ELR (cell line): ENCODE measurements at regions not wholly inside any gene's neighbourhood (a gene's known extent, or its start where the extent isn't known, plus 50 kb on each side); places are given as distances from the start of the nearest gene placed in this dataset.

Experiments used
- DNase-seq: peaks from one replicate; pipeline ENCODE4 v3.0.0-alpha.2; 2015; ENCODE audit warnings: low read depth

DNA sequence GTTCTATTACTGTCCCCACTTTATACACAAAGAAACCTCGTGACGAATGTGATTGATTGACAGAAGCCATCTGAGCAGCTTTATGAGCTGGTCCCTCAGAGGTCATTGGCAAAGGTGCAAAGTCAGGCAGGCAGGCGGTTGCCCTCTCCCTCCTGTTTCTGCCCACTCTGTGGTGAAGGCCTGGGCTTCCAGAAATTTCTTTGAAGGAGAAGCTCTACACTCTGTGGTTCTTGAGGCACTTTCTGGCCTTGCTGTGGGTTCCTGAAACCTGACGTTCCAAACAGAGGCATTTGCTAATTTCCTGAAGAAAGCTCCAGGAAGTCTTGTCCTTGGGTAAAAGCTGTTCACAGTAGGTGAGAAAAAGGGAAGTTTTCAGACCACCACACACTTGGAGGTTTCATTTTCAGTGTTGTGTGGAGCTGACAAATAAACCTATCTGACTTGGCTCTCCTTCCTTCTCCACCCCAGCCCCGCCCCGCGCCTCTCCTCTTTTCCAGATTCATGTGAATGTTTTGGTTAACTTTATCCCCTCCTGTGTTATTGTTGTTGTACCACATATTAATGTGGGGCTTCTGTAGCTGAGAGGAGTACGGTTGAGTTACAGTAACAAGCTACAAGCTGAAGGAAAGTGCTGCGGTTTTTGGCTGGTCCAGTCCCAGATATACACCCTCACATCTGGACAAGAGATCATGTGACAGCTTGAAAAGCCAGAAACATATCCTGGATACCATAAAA is 274.1 kb downstream of the CLIC5 start:
- DNase-seq: no peak

DNA sequence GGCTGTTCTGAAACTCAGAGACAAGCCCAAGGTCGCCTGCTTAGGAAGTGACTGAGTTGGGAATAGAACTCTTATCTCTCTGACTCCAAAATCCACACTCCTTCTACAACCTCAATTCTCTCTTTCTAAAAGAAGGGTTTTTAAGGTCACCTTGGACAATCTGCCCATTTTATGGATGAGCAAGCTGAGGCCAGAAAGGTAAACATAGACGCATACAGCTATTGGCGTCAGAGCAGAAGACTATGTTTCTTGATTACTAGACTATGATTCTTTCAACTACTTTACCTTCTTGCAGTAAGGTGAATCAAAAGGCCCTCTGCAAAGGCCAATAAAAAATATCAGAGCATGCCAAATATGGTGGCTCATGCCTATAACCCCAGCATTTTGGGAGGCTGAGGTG is 276.6 kb downstream of the CLIC5 start:
- DNase-seq: no peak

DNA sequence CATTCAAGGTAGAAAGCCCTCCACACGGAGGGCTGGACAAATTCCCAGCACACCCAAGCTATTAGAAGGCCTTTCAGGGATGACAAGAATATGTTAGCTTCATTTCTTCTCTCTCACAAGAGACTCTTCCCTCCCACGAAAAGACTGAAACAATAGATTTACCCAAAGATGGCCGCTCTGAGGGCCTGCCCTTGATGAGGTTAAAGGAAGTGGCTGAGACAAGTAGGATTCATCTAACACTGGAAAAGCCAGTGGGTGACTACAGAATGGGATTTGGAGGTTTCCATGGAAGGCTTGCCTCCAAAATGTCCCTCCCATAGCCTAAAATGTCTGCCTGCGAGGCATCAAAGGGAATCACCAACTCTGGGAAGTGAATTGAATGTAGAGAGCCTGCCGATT is 277.6 kb downstream of the CLIC5 start:
- no peak for DNase-seq

DNA sequence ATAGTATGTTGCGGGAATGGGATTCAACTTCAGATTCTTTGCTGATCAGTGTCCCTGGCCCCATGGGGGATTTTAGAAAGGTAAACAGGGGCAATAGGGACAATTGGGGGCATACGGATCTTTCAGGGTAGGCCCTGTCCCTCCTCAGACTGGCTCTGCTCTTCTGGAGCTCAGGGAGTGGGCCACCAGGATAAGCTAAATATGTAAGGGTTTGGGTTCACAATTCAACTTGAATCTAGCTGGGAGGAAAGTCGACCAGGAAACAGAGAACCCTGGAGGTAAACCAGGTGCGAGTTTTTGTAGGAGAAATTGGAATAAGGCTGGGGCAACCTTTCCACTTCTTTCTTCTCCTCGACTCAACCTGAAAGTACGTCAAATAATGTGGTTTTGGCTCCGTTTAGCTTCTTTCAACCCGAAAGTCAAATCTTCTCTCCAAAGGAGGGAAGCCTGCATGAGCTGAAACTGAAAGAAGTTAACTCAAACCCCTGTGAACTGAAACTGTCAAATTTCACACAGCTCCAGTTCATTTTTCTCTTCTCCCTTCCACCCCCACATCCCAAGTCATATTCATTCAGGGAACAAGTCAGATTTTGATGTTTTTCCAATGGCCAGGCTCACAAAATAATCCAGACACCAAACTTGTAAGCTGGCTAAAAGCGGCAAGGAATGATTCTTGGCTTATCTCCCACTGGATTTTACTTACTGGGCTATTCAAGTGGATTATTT is 278.2 kb downstream of the CLIC5 start:
- no peak for DNase-seq

DNA sequence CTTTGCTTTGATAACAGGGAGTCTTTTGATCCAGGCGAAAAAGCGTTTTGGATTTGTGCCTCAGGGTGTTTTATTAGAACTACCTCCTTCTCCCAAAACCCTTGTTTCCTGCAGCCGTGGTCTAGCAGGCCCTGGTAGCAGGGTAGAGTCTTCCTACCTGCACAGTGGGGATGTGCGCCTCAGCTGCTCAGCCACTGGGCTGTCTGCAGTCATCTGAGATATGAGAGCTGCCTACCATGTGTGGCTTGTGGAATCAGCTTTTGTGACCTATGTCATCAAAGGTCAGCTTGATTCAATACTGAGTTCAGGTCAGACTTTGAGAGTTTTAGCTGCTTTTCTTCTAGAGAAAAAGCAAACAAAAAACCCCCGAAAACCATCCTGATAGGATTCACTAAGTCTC is 279.5 kb downstream of the CLIC5 start:
- no peak for DNase-seq

DNA sequence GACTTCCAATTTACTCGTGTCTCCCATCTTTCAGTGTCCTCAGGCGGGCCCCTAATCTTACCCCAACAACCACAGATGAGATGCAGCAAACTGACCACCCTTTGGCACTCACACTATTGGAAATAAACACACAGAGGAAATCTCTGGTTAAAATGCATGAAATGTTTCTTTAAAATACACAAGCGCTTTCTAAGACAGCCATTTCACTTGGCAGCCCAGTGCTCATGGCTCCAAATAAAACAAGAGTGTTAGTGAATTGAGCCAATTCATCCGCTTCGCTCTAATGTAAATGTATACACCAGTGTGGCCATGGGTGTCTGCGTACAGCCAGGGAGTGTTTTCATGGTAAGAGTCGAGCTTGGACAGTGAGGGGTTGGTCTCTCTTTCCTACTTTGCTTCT is 282.9 kb downstream of the CLIC5 start:
- DNase-seq: no peak

DNA sequence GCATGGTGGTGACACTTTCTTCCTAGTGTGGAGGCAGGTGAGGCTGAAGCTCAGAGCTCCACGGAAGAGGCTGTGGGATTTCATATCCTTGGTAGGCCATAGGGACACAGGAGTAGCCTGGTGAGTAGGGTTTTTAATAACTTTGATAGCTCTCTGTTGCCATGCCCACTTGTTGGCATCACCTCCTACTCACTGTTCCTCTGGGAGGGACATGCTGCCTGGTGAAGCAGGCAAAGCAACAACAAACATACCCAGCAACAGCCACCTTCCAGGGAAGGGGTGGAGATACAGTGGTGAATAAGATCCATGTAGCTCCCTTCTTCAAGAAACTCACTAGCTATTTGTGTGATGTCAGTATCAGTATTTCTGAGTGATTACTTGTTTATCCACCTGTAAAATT is 285.4 kb downstream of the CLIC5 start:
- no peak for DNase-seq

DNA sequence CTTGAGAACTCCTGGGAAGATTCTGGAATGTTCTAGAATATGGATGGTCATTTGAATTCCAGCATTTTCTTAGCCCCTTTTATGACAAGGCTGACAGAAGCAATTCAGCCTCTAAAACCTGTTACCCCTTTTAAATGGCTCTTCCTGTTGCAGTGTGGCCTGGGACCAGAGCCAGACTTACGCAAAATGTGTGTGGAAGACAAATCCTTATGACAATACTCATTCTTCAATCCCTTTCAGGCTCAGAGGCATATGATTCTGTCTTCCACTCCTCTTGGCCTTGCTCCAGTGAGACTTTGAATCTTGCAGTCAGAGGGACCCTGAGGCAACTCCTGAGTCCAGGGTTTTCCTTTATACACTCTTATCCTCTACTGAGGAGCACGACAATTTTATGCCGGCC is 287.0 kb downstream of the CLIC5 start:
- peak; percentile 30 for DNase-seq

DNA sequence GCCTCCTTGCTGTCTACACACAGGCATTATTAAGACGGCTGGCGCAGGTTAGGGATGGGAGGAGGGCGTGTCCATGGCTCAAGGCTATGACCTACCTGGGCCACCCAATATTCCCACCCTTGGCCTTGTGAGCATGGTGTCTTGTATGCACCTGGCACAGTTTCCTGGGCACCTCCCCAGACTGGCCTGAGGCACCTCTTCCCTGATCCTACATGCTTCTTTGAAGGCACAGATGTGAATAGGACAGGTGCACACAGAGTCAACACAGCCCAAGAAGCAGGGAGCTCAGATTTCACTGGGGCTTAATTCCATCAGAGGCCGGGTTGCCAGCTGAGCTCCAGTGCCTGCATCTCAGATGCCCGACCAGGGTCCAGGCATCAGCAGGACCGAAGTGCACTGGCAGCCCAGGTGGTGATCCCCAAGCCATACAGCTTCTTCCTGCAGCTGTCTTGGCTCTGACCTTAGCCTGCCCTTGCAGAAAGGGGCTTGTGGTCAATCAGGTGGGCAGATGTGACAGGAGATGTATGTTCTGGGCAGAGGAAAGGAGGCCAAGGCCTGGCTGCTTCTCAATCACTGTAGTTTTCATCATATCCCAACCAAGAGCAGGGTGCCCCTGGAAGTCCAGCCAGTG is 287.7 kb downstream of the CLIC5 start:
- no peak for DNase-seq

DNA sequence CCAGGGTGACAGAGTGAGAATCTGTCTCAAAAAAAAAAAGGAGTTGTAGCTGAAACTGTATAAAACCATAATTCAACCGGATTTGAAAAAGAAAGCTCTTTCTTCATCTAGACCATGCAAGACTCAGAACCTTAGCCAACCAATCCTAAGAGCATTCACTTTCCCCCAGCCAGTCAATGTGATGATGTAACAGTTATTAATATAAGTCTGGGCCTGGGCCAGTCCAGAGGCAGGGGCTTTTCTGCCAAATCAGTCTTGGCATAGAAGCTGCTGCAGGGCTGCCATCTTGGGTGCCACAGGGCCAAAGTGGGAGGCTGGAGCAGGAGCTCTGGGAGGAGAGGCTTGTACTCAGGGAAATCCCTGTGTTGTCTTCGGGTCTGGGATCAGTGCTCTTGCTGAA is 288.4 kb downstream of the CLIC5 start:
- DNase-seq: no peak

DNA sequence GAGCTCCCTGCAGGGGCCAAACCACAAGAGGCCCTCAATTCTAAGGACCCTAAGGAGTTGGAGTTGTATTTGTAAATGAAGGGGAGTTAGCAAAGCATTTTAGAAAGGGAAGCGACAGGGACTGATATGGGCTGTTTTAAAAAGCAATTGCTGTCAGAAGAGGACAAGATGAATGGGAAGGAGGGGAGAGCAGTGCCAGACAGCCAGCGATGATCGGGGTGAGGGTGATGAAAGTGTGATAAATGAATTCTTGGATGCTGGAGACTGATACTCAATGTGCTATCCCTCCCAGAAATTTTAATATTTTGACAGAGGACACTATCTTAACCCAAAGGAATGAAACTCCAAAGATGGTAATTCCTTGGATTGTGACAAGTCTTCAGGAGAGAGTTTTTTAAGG is 289.2 kb downstream of the CLIC5 start:
- DNase-seq: no peak

DNA sequence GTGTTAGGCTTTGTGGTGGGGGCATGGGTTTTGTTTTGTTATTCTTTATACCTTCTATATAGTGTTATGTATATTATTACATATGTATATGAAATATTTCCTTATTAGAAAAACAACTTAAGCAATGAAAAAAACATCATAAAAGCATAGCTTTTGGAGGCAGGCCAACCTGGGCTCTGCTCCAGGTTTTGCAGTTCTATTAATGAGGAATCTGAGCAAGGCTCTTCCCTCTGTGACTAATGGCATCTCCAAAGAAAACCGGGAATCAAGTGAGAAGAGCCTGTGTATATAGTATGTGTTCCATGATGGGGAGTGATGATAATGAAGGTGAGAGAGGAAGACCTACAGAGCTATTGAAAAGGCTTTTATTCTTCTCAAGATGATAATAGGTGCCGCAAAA is 291.1 kb downstream of the CLIC5 start:
- peak; percentile 72 for DNase-seq

DNA sequence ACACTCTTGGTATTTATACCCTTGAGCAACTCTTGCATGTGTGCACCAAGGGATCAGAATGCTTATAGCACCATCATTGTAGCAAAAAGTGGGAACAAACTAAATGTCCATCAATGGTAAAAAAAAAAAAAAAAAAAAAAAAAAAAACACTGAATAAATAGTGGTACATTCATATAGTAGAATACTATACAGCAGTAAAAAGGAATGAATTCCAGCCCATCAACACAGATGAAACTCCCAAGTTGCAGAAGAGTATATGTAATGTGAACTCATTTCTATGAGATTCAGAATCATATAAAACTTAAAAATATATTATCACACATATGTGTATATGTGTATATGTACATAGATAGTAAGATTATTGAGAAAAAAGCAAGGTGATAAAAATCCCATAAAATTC is 291.6 kb downstream of the CLIC5 start:
- DNase-seq: no peak

DNA sequence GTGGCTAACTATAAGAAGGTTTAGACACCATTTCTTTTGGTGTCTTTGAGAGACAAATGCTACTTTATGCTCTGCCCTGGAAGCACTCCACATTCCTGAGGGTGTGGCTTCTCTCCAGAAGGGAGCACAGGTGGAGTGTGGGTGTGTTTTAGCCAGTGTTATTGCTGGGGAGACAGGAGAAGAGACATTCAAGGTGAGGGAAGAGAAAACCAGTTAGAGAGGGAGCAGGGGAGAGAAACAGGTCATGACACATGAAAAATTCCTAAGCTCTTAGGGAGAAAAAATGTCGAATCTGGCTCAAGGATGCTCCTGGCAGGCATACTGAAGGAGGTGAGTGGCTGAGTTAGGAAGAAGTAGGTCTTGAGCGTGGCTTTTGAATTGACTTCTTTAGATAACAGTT is 292.8 kb downstream of the CLIC5 start:
- DNase-seq: no peak

DNA sequence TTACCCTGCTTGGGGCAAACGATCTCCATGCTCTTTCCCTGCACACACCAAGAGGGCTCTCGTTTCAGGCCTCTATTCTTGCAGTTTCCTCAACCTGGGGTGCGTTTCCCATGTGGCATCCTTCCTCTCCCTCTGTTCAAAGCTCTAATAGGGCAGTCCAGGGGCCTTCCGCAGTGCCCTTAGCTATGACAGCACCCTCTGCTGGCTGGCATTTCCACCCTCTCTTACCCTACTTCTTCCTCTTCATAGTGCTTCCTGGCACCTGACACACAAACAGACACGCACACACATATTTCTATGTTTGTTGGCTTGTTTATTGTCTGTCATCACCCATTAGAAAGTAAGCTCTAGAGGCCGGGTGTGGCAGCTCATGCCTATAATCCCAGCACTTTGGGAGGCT is 294.0 kb downstream of the CLIC5 start:
- no peak for DNase-seq

DNA sequence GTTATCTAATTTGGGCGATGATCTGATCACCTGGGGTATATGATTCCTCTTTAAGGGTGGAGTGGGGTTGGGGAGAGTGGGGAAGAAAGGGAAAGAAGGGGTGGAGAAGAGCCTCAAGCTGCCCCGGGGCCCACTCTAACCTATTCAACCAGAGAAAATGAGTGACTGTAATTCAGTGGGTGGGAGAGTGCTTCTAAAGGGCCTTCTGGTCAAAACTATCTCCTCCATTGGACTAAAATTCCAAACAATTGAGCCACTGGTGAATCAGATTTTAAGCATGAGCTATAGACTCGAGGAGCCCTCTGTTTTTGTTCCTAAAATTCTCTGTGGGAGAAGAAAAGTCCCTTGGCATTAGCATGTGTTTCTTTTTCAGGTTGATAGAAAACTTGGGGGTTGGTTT is 296.8 kb downstream of the CLIC5 start:
- peak; percentile 58 for DNase-seq

DNA sequence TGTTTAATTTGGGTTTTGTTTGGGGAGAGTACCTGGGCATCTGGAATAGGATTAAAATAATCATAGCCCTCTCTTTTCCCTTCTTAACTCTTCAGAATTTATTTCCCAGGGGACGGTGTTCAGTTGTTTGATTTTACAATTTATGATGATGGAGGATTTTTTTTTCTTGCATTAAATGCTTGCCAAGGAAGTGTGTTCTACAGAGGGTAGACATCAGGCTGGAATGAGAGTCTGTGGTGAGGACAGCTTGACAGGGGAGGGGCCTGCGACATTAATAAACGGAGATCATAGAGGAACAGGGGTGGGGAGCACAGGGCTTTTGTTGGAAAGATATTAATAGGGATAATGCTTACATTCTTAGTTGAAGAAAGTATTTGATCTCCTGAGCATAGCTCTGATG is 297.5 kb downstream of the CLIC5 start:
- no peak for DNase-seq

DNA sequence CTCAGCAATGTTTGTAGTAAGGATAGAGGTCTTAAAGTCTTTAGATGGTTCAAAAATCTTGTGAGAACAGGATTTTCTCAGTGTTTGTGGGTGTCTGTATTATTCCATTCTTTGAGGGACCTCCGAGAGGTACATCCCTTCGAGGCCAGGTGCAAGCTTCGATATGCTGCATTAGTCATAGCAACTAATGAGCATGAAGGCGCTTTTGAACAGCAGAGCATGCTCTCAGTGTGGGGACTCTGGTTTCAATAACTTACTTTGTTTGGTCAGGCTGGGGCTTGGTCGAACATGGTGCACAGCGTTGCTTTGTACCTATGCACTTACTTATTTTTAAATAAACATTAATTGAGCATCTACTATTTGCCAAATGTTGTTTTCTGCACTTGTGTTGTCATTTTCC is 297.9 kb downstream of the CLIC5 start:
- no peak for DNase-seq

DNA sequence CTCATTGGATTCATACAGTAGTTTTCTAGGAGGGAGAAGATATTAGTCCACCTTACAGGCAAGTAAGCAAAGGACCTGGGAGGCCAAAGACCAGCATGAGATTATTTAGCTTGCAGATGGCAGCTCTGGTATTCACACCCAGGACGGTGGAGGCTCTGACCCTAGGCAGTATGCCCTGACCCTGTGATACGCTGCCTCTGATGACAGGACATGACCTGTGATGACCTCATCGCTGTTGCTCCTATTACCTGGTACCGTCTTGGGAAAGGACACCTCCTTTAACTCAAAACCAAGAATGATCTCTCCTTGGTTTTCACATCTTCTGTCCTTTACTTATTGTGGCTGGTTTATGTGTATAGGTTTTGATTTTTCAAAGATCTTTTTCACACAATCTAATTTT is 298.6 kb downstream of the CLIC5 start:
- no peak for DNase-seq

DNA sequence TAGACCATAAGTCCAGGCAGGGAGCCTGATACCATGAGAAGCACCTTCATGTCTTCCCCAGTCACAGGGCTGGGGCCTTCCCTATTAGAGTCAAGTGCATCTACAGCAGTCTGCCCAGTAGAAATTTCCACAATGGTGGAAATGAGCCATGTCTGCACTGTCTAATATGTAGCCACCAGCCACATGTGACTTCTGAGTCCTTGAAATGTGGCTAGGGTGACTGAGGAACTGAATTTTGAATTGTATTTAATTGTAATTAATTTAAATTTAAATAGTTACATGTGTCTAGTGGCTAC is 300.2 kb downstream of the CLIC5 start:
- no peak for DNase-seq

DNA sequence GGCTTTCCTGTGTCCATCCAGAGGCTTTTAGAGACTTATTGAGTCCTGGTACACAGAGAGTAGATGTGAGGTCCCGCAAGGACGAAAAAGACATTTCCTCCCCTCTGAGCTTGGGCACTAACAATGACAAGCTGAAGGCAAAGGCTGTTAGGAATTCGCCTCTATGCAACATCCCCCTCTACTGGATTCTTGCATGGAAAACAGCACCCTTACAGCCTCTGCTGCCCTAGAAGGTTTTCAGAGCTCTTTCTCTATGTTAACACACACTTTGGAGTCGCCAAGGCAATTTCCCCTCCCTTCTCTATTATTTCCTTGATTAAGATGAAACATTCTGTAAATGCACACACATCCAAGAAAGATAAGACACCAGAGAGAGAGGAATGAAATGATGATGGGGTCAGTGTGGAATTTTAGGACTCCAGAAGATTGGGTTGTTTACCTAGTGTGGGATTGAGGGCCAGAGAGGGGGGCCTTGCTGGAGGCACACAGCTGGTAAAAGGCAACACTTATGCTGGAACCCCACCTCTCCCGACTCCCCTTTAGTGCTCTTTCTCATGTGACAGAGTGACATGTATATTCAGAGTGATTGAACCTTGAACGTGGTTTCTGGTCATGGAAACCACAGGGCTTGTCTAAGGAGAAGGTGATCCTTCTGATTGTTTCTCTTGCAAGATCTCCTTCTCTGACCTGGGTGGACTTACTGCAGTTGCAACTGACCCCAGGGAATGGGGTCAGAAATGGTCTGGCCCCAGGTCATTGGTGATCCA is 300.7 kb downstream of the CLIC5 start:
- peak; percentile 91 for DNase-seq

DNA sequence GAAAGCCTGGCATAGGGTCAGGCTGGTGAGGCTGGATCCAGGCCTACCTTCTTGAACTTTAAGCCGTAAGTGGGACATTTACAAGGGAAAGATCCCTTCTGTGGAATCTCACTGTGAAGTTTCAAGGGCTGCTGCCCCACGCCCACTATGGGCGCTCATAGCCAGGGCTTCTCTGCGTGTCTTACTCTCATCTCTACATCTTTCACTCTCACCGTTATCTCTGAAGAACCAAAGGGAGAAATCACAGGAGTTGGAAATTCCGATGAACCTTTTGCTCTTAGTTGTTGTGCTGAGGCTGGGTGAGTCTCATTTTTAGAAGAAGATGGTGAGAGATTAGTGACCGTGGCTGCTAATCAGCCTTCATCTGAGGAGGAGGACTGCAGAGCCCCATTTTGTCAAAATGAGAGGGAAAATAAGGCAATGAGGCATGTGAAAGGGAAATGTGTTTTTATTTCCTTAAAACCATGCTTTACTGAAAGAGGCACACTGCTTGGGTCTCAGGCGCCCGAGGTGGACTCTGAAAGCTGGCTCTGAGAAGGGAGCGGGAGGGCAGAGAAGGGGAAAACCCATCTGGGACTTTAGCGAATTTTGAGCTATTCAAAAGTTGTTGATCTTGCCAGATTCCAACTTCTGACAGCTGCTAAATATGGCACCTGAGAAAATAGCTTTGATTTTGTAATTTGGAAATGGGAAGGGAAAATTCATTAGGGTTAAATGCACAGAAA is 301.5 kb downstream of the CLIC5 start:
- no peak for DNase-seq
